ENCODE measurements at regions not wholly inside any gene's neighbourhood (a gene's known extent, or its start where the extent isn't known, plus 50 kb on each side); places are given as distances from the start of the nearest gene placed in this dataset.

GRCh38 chr10:118173296-118173695, 126.6 kb upstream of the RAB11FIP2 start:
- DNase-seq = no peak

GRCh38 chr10:118171861-118172260, 125.1 kb upstream of the RAB11FIP2 start:
- DNase-seq = no peak

- no peak for DNase-seq
Measured at GRCh38 chr10:118167056-118167700, 120.4 kb upstream of the RAB11FIP2 start.

GRCh38 chr10:118163217-118163616, 116.5 kb upstream of the RAB11FIP2 start:
- no peak for DNase-seq

GRCh38 chr10:118161461-118162246, 114.9 kb upstream of the RAB11FIP2 start:
- DNase-seq = no peak

GRCh38 chr10:118153287-118153686, 106.5 kb upstream of the RAB11FIP2 start:
- DNase-seq = no peak

GRCh38 chr10:118151461-118151860, 104.7 kb upstream of the RAB11FIP2 start:
- no peak for DNase-seq

GRCh38 chr10:118148247-118148646, 101.5 kb upstream of the RAB11FIP2 start:
- DNase-seq = no peak

GRCh38 chr10:118145256-118145655, 98.5 kb upstream of the RAB11FIP2 start:
- DNase-seq = no peak

GRCh38 chr10:118141471-118141870, 94.7 kb upstream of the RAB11FIP2 start:
- DNase-seq = no peak

- no peak for DNase-seq
Measured at GRCh38 chr10:118139321-118139720, 92.6 kb upstream of the RAB11FIP2 start.

GRCh38 chr10:118128675-118129074, 81.9 kb upstream of the RAB11FIP2 start:
- no peak for DNase-seq

- DNase-seq = no peak
Measured at GRCh38 chr10:118118716-118119115, 72.0 kb upstream of the RAB11FIP2 start.

- DNase-seq = no peak
Measured at GRCh38 chr10:118116715-118117449, 70.1 kb upstream of the RAB11FIP2 start.

- no peak for DNase-seq
Measured at GRCh38 chr10:118116362-118116714, 69.6 kb upstream of the RAB11FIP2 start.

- no peak for DNase-seq
Measured at GRCh38 chr10:118115701-118116100, 69.0 kb upstream of the RAB11FIP2 start.

- no peak for DNase-seq
Measured at GRCh38 chr10:118114992-118115391, 68.3 kb upstream of the RAB11FIP2 start.

GRCh38 chr10:118112543-118113125, 65.9 kb upstream of the RAB11FIP2 start:
- DNase-seq = no peak

GRCh38 chr10:118110750-118111149, 64.0 kb upstream of the RAB11FIP2 start:
- DNase-seq = no peak

- no peak for DNase-seq
Measured at GRCh38 chr10:118108194-118109026, 61.7 kb upstream of the RAB11FIP2 start.

GRCh38 chr10:118107541-118107940, 60.8 kb upstream of the RAB11FIP2 start:
- no peak for DNase-seq

- DNase-seq = no peak
Measured at GRCh38 chr10:118107040-118107439, 60.3 kb upstream of the RAB11FIP2 start.

GRCh38 chr10:118106426-118106825, 59.7 kb upstream of the RAB11FIP2 start:
- DNase-seq = no peak

Measured in bone marrow (tissue), 2 donors.